Activated CD8-positive, alpha-beta memory T cell treated with anti-CD3 and anti-CD28 coated beads for 24 hours (primary cell): ENCODE measurements at regions not wholly inside any gene's neighbourhood (a gene's known extent, or its start where the extent isn't known, plus 50 kb on each side); places are given as distances from the start of the nearest gene placed in this dataset.
"Not testable (repeated sequence)": the region's sequence is repeated elsewhere in the genome, so short reads cannot be mapped to it uniquely, and the experiment has no call there.

Source experiments
- DNase-seq: peaks from one replicate; pipeline ENCODE4 v3.0.0-alpha.2; 2020

- DNase-seq: no peak
These were observed 146.3 kb upstream of the SKOR2 start for GRCh38 chr18:47397671-47398319.

DNA sequence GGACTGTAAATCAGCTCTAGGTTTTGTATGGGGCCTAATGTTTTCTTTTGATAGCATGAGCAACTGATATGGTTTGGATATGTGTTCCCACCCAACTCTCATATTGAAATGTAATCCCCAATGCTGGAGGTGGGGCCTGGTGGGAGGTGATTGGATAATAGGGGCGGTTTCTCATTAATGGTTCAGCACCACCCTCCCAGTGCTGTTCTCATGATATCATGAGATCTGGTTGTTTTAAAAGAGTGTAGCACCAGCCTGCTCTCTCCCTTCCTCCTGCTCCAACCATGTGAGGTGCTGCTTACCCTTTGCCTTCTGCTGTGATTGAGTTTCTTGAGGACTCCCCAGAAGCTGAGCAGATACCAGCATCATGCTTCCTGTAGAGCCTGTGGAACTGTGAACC lies 140.2 kb upstream of the SKOR2 start:
- no peak for DNase-seq

- DNase-seq: no peak
These were observed 139.1 kb upstream of the SKOR2 start for GRCh38 chr18:47390410-47391024.

DNA sequence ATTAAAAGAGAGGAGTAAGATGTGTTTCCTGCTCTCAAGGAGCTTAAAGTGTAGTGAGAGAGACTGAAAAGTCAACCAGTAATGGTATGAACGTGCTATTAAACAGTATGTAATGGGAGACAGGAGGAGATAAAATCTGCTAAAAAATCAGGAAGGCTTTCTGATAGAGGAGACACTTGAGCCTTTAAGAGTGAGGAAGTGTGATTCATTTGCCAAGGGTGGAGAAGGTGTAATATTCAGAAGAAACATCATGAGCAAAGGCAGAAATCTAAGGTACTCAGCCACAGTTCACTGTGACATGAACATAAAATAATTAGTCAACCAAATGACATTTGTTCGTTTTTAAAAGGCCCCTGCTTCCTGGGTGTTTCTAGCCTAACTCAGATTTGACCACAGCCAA lies 137.8 kb upstream of the SKOR2 start:
- no peak for DNase-seq

- DNase-seq: no peak
These were observed 136.4 kb upstream of the SKOR2 start for GRCh38 chr18:47387864-47388263.

- no peak for DNase-seq
These were observed 132.3 kb upstream of the SKOR2 start for GRCh38 chr18:47383729-47384128.

DNA sequence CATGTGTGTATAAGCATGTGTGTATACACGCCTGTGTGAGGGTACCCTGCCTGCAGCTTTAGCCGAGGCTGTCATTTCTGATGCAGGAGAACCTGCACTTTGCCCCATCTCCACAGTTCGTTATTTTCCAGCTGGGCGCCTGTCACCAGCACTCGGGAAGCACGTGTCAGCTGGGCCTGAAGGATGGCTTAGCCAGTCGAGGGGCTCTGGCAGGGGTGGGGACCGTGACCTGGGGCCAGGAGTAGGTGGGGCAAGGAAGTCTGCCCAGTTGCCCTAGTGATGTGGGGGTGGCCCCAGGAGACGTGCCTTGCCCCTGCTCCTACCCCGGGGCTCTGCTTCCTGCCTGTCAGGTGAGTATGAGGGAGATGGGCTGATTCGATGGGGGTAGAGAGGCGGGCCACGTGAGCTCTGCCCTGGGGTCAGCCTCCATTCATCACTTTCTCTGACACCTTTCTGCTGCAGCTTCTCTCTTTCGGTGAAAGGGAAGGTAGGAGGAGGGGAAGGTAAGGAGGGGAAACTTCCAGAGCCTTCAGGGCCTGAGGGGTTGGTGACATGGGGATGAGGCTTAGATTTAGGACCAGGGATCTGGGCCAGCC lies 130.6 kb upstream of the SKOR2 start:
- no peak for DNase-seq

- no peak for DNase-seq
These were observed 128.7 kb upstream of the SKOR2 start for GRCh38 chr18:47380153-47380552.

DNA sequence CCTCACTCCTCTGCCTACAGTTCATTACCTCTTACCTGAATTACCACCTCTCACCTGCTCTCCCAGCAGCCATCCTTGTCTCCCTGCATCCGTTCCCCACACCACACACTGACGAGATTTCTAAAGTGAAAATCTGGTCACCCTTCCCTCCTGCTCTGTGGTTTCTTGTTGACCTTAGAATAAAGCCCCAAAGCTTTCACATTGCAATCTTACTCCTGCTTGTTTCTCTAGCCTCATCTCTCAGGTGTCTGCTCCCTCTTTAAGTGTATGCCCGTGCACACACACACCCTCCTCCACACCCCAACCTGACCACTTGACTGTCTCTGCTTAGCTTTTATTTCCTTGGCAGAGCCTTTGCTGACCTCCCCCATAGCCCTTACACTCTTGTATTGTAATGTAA lies 122.0 kb upstream of the SKOR2 start:
- DNase-seq: no peak

- DNase-seq: no peak
These were observed 118.6 kb upstream of the SKOR2 start for GRCh38 chr18:47370052-47370451.

- DNase-seq: not testable (repeated sequence)
These were observed 102.6 kb upstream of the SKOR2 start for GRCh38 chr18:47354061-47354460.

GRCh38 chr18:47346016-47346415 lies 94.6 kb upstream of the SKOR2 start:
- no peak for DNase-seq

DNA sequence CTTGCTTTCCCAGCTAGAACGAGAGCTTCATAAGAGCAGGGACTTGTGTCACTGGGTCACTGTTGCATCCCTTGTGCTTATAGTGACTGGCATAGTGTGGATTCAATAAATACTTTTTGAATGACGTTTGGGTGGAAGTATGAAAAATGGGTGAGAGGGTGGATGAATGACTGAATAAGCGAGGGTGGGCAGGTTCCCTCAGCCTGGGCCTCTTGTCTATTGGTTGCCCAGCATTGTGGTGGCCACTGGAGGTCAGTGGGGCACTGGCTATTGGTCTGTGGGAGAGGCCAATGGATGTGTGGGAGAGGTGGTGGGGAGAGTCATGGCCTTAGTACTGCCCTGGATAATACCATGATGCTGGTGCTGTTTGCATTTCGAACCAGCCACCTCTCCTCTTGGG lies 93.8 kb upstream of the SKOR2 start:
- DNase-seq: no peak

DNA sequence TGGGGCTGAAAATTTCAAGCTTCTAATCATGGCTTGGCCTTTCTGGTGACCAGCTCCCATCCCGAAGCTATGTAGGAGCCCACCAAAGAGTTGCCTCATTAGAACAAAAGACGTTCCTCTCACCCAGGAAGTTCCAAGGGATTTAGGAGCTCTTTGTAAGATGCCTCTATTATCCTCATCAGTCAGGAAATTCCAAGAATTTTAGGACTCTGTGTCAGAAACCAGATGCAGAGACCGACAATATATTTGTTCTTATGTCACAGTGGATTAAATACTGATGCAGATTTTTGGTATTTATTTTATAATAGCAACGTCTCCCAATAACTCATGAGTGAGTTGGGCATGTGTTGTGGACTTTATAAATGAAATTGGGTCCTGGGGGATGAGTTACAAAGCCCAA lies 91.8 kb upstream of the SKOR2 start:
- DNase-seq: no peak

GRCh38 chr18:47342566-47342965 lies 91.1 kb upstream of the SKOR2 start:
- no peak for DNase-seq

DNA sequence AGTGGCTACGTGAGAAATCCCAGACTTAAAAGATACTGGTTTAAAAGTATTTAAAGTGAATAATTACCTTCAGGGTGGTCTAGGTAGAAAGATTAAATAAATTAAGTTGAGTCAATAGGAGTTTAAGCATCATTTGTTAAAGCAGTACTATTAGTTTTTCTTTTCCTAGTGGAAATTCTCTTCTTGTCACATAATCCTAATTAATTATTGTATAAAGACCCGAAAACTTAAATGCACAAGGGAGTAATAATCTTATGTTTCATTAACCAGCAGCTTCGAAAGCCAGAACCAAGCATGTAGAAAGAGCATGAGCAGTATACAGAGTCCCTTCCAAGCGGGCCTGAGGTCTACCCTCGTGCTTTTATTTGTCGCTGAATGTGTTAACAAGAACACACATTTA lies 90.2 kb upstream of the SKOR2 start:
- no peak for DNase-seq

DNA sequence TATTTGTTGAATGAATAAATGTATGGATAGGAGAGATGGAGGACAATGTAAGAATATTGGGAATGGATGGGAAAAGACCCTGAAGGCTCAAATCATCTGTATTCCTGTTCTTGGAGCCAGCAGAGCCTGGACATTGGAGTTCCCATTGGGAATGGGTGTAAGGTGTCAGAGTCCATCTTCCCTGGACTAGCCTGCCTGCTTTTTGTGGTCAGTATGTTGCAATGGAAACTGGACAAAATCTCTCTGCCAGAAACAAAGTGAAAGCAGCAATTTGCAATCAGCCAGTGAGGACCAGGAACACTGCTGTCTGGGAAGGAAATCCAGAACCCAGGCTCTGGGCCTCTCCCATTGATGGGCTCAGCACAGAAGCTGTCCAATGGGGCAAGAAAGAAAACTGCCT lies 83.5 kb upstream of the SKOR2 start:
- DNase-seq: no peak

- no peak for DNase-seq
These were observed 82.6 kb upstream of the SKOR2 start for GRCh38 chr18:47333926-47334635.

DNA sequence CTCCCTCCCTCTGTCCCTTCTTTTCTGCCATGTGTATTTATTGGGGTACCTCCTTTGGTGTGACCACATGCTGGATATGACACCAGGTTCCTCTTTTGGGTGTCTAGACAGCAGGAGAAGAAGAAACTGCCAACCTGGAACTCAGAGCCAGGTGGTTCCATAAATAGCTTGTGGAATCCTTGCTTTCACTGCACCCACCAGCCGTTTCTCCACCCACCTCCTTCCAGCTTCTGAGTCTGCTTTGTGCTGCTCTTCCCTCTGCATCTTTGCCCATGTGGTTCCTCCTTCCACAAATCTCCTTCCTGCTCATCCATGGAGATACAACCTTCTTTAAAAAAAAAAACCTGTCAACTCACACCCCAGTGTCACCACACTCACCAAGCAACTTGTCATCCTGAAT lies 80.2 kb upstream of the SKOR2 start:
- DNase-seq: no peak

- DNase-seq: no peak
These were observed 79.6 kb upstream of the SKOR2 start for GRCh38 chr18:47331026-47331425.

DNA sequence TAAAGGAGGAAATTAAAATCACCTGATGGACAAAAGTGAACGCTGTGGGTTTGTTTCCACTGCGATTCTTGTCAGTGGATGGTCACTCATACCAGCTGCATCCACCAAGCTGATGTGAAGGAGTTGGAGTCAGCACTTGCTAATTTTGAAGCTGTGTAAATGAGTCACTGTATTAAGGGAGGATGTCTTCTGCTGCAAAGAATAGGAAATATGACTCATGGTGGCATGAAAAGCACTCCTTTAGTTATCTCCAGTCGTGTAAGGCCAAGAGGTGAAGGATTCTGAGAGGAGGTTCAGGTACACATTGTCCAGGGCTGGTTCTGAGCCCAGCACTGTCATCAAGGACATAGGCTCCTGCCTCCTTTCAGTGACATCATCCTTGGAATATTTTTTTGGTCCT lies 71.7 kb upstream of the SKOR2 start:
- no peak for DNase-seq

DNA sequence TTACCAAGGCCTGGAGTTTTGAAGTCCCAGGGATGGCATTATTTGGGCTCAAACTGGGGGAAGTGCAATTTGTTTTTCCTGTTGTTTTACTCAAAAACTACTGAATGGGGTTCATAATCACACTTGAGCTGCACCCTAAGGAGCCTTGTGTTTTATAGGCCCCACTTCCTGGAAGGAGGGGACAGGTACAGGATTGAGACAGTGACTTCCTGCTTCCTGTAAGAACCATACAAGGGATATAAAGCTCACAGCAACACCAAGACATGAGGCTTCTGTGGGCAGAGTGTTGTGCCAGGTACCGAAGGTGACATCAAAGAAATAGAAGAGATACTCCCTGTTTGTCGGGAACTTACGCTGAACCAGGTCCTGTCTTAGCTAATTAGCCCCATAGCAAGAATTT lies 70.4 kb upstream of the SKOR2 start:
- no peak for DNase-seq

DNA sequence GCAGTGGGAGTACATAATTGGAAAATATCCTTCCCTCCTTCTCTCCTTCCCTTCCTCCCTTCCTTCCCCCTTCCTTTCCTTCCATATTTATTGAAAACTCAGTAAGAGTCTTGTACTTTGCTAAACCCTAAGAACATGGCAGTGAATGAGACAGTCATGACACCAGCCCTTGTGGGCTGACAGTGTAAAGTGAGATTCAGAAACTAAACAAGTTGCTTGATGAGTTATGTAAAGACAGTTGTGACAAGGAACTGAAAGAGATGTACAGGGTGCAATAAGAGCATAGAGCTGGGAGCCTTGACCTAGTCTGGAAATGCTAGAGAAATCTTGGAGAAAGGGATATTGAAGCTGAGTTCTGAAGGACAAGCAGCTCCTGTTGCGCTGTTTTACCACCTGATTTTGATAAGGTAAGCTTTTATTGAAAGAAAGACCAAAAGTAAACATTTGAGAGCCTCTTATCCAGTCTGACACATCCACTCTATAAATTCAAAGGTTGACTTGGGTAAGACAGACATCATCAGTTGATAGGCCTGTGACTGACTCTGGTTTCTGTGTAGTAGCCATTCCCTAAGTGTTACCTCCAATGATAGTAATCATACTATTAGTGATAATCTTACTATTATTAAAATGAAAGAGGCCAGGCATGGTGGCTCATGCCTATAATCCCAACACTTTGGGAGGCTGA lies 66.5 kb upstream of the SKOR2 start:
- DNase-seq: no peak

DNA sequence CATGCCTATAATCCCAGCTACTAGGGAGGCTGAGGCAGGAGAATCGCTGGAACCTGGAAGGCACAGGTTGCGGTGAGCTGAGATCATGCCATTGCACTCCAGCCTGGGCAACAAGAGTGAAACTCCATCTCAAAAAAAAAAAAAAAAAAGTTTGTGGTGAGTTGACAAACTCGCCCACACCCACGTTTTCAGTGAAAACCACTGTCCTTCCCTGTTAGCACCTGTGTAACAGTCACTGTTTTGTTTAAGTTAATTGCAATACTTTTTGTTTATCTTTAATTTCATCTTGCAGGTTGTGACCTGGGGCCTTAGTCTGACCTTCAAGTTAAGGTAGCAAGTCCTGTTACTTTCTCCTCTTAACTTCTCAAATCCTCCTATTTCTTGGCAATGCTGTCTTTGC lies 65.5 kb upstream of the SKOR2 start:
- no peak for DNase-seq
